ENCODE measurements at regions not wholly inside any gene's neighbourhood (a gene's known extent, or its start where the extent isn't known, plus 50 kb on each side); places are given as distances from the start of the nearest gene placed in this dataset.

DNA sequence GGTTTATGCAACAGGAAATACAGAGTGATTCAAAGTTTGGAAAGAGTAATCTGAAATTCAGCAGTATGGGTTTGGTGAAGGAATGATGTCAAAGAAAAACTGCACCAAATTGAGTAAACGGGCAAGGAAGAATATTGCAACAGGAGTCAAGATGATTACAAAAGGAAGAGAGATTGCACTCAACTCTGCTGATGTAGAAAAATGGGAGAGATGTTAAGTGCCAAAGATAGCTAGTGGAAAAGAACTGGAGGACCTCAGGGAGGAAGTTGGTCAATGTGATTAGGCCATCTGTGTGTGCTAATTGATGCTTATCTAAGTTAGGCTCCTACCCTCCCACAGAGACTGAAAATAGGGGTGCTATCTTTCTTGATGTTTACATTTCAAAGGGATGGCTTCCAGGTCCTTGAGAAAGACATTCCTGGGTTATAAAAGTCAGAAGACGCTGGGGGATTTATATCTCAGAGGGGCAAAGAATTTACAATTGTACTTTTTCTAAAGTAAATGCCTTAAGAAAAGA, 167.4 kb upstream of the FAM47A start:
- Histone ChIP-seq H3K4me1 (replicated peaks) (no peaks in the 10 kb centered on the region), H3K4me3 (no peak overlapping the region), H3K36me3 (no peaks in the 10 kb centered on the region), H3K27me3 (replicated peaks; ENCODE audit: insufficient read depth) (no peaks in the 10 kb centered on the region), H3K9me3 (no peaks in the 10 kb centered on the region), H3K27ac (no peak overlapping the region)
- intact Hi-C loops (cut with DNase I), result no loop called here
- WGBS, result 66% methylated on average over 2 of the region's 2 CpGs
- DNase-seq (ENCODE audit: low spot score), result no peak
- TF ChIP-seq POLR2A (IDR thresholded peaks at IDR 0.05) (no peak), CTCF (IDR thresholded peaks at IDR 0.05) (no peak), POLR2AphosphoS5 (IDR thresholded peaks at IDR 0.05) (no peak)

- 98% methylated on average over 6 of the region's 6 CpGs for WGBS
- H3K4me1 ChIP-seq (replicated peaks), result no peaks in the 10 kb centered on the region
- H3K27me3 ChIP-seq (replicated peaks; ENCODE audit: insufficient read depth), result no peaks in the 10 kb centered on the region
- H3K27ac ChIP-seq, result no peak overlapping the region
- TF ChIP-seq CTCF (IDR thresholded peaks at IDR 0.05) (no peak), POLR2A (IDR thresholded peaks at IDR 0.05) (no peak), POLR2AphosphoS5 (IDR thresholded peaks at IDR 0.05) (no peak)
- H3K36me3 ChIP-seq, result no peaks in the 10 kb centered on the region
- no peaks in the 10 kb centered on the region for H3K9me3 ChIP-seq
- DNase-seq (ENCODE audit: low spot score), result no peak
- intact Hi-C loops (cut with DNase I), result no loop called here
- H3K4me3 ChIP-seq, result no peak overlapping the region
These were observed 162.6 kb upstream of the FAM47A start for GRCh38 chrX:34294665-34295064.

- DNase-seq (ENCODE audit: low spot score), result no peak
- H3K4me3 ChIP-seq, result no peak overlapping the region
- no peaks in the 10 kb centered on the region for H3K9me3 ChIP-seq
- H3K27ac ChIP-seq, result no peak overlapping the region
- WGBS, result 9% methylated on average over 2 of the region's 2 CpGs
- H3K4me1 ChIP-seq (replicated peaks), result no peaks in the 10 kb centered on the region
- intact Hi-C loops (cut with DNase I), result no loop called here
- H3K36me3 ChIP-seq, result no peaks in the 10 kb centered on the region
- no peaks in the 10 kb centered on the region for H3K27me3 ChIP-seq (replicated peaks; ENCODE audit: insufficient read depth)
- TF ChIP-seq POLR2A (IDR thresholded peaks at IDR 0.05) (no peak), CTCF (IDR thresholded peaks at IDR 0.05) (no peak)
These were observed 156.7 kb upstream of the FAM47A start for GRCh38 chrX:34288782-34289181.

- Histone ChIP-seq H3K27me3 (replicated peaks; ENCODE audit: insufficient read depth) (no peaks in the 10 kb centered on the region), H3K4me3 (no peak overlapping the region), H3K36me3 (no peaks in the 10 kb centered on the region), H3K9me3 (no peaks in the 10 kb centered on the region), H3K27ac (no peak overlapping the region), H3K4me1 (replicated peaks) (no peaks in the 10 kb centered on the region)
- intact Hi-C loops (cut with DNase I), result no loop called here
- DNase-seq (ENCODE audit: low spot score), result no peak
- TF ChIP-seq CTCF (IDR thresholded peaks at IDR 0.05), result no peak
- TF ChIP-seq POLR2AphosphoS5 (IDR thresholded peaks at IDR 0.05), result no peak
- 78% methylated on average over 5 of the region's 5 CpGs for WGBS
These were observed 147.9 kb upstream of the FAM47A start for GRCh38 chrX:34279866-34280560.

DNA sequence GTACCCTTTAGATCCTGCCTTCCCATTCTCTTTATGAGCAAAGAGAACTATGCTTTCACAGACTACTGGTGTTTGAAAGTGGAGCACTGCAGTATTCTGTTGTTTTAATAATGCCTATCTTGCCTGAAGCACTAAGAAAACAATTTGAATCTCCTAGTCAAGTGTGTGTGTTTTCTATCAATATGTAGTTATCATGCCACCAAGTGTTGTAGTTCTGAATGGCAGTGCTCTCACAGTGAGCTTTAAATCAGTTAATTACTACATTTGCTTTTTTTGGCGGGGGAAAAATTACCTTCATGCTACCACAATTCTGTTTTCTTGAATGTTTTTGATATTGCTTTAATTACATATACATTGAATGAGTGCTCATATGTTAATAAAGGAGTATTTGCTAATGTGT, 143.6 kb upstream of the FAM47A start:
- Histone ChIP-seq H3K9me3 (no peaks in the 10 kb centered on the region), H3K4me3 (no peak overlapping the region), H3K4me1 (replicated peaks) (no peaks in the 10 kb centered on the region), H3K36me3 (no peaks in the 10 kb centered on the region), H3K27ac (no peak overlapping the region), H3K27me3 (replicated peaks; ENCODE audit: insufficient read depth) (no peaks in the 10 kb centered on the region)
- no peak for DNase-seq (ENCODE audit: low spot score)
- intact Hi-C loops (cut with DNase I), result no loop called here
- TF ChIP-seq POLR2A (IDR thresholded peaks at IDR 0.05), result no peak
- no peak for TF ChIP-seq POLR2AphosphoS5 (IDR thresholded peaks at IDR 0.05)
- TF ChIP-seq CTCF (IDR thresholded peaks at IDR 0.05), result no peak
- 0% methylated on average over 1 of the region's 1 CpG for WGBS

Measured in prostate gland (tissue), 2 donors.